ENCODE measurements at regions not wholly inside any gene's neighbourhood (a gene's known extent, or its start where the extent isn't known, plus 50 kb on each side); places are given as distances from the start of the nearest gene placed in this dataset.

- H3K36me3 ChIP-seq (ENCODE audit: control insufficient read depth in 2 of 2, insufficient read depth in 2 of 2, low read length in 1 of 2), result no peaks in the 10 kb centered on the region
- CTCF ChIA-PET, result no interaction called here
- H3K4me1 ChIP-seq (ENCODE audit: control insufficient read depth, insufficient read depth, low read length), result no peaks in the 10 kb centered on the region
- H3K9me3 ChIP-seq (replicated peaks; ENCODE audit: control insufficient read depth, insufficient read depth, low read length), result no peaks in the 10 kb centered on the region
- no peak overlapping the region for H3K27ac ChIP-seq (ENCODE audit: control insufficient read depth, insufficient read depth)
- FAIRE-seq (no peak), DNase-seq (ENCODE audit: low read depth, low spot score) (no peak), ATAC-seq (no peak)
- no peaks in the 10 kb centered on the region for H3K79me2 ChIP-seq (ENCODE audit: control insufficient read depth, insufficient read depth, low read length)
- H3K9ac ChIP-seq (ENCODE audit: control insufficient read depth, insufficient read depth, low read length), result no peak overlapping the region
- H3K4me2 ChIP-seq (ENCODE audit: control insufficient read depth, insufficient read depth), result no peak overlapping the region
- SMC1A ChIA-PET (ENCODE audit: uncharacterized antibody, unreplicated experiment), result interaction anchor here (0.7 kb wide), 1 partner anchor 15 kb away, joined by 3 read pairs; no protein-coding TSS in a partner anchor
- H4K20me1 ChIP-seq (ENCODE audit: control insufficient read depth, insufficient read depth), result no peaks in the 10 kb centered on the region
- RAD21 ChIA-PET (ENCODE audit: unreplicated experiment), result no interaction called here
- no peaks in the 10 kb centered on the region for H3K27me3 ChIP-seq (replicated peaks in 1 of 2; ENCODE audit: control insufficient read depth in 2 of 2, insufficient read depth in 2 of 2, low read length in 1 of 2)
- intact Hi-C loops (cut with micrococcal nuclease; ENCODE audit: unreplicated experiment), result no loop called here
- POLR2A ChIA-PET, result no interaction called here
- 17% methylated on average over 2 of the region's 2 CpGs for WGBS (ENCODE audit: insufficient coverage, insufficient replicate concordance, low lambda C conversion rate, missing lambda C conversion rate)
- H3K4me3 ChIP-seq, result no peak overlapping the region
- H2AFZ ChIP-seq (ENCODE audit: control insufficient read depth, low read depth, low read length), result no peak overlapping the region
- in situ Hi-C loops (cut with MboI), result no loop called here
- no TSS peak for BruUV-seq (replicated peaks)
- TF ChIP-seq ATF7 (IDR thresholded peaks at IDR 0.05; ENCODE audit: low read depth) (no peak), PML (IDR thresholded peaks at IDR 0.05; ENCODE audit: low read length) (no peak), SMAD5 (IDR thresholded peaks at IDR 0.05; ENCODE audit: low read depth) (no peak), RB1 (IDR thresholded peaks at IDR 0.05; ENCODE audit: borderline replicate concordance) (no peak), MEF2A (IDR thresholded peaks at IDR 0.05; ENCODE audit: insufficient read depth, low read depth, low read length) (no peak), RCOR1 (conservative IDR thresholded peaks at IDR 0.05; ENCODE audit: low read depth, low read length) (no peak), JUND (IDR thresholded peaks at IDR 0.05; ENCODE audit: low read depth, low read length) (no peak), CHD2 (IDR thresholded peaks at IDR 0.05; ENCODE audit: borderline replicate concordance, low read depth, low read length) (no peak), POLR2AphosphoS2 (IDR thresholded peaks at IDR 0.05; ENCODE audit: low read depth, low read length) (no peak), TCF3 (IDR thresholded peaks at IDR 0.05; ENCODE audit: borderline replicate concordance, insufficient read depth, low read depth, low read length) (no peak), BCL11A (IDR thresholded peaks at IDR 0.05; ENCODE audit: low read depth, low read length) (no peak), ZBTB40 (IDR thresholded peaks at IDR 0.05; ENCODE audit: borderline replicate concordance) (no peak), POLR2AphosphoS5 (IDR thresholded peaks at IDR 0.05; ENCODE audit: low read length) (no peak), MTA2 (IDR thresholded peaks at IDR 0.05; ENCODE audit: low read depth) (no peak), ZNF622 (IDR thresholded peaks at IDR 0.05) (no peak), SKIL (IDR thresholded peaks at IDR 0.05; ENCODE audit: low read depth, poor library complexity, severe bottlenecking) (no peak), ZNF207 (IDR thresholded peaks at IDR 0.05; ENCODE audit: borderline replicate concordance) (no peak), GABPA (IDR thresholded peaks at IDR 0.05; ENCODE audit: low read depth) (no peak)
- TF ChIP-seq, protein P1, sequence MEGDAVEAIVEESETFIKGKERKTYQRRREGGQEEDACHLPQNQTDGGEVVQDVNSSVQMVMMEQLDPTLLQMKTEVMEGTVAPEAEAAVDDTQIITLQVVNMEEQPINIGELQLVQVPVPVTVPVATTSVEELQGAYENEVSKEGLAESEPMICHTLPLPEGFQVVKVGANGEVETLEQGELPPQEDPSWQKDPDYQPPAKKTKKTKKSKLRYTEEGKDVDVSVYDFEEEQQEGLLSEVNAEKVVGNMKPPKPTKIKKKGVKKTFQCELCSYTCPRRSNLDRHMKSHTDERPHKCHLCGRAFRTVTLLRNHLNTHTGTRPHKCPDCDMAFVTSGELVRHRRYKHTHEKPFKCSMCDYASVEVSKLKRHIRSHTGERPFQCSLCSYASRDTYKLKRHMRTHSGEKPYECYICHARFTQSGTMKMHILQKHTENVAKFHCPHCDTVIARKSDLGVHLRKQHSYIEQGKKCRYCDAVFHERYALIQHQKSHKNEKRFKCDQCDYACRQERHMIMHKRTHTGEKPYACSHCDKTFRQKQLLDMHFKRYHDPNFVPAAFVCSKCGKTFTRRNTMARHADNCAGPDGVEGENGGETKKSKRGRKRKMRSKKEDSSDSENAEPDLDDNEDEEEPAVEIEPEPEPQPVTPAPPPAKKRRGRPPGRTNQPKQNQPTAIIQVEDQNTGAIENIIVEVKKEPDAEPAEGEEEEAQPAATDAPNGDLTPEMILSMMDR (IDR thresholded peaks at IDR 0.05 in 2 of 3, conservative IDR thresholded peaks at IDR 0.05 in 1 of 3; ENCODE audit: control insufficient read depth in 2 of 3, extremely low read depth in 1 of 3, insufficient read depth in 1 of 3, low read depth in 3 of 3, low read length in 3 of 3), result no peak
Measured at GRCh38 chr1:82861749-82862148, 1061.0 kb downstream of the ADGRL2 start.
